Cardiac fibroblast (primary cell): ENCODE measurements at regions not wholly inside any gene's neighbourhood (a gene's known extent, or its start where the extent isn't known, plus 50 kb on each side); places are given as distances from the start of the nearest gene placed in this dataset.

Experiments used
- DNase-seq, 2 donors: peaks; one replicate each; pipeline versions ENCODE4 v3.0.0 to v3.0.0-alpha.2; 2010; ENCODE audit warnings: low read depth in 2 of 2
- H3K4me3 ChIP-seq, 2 donors: replicated peaks in 1 of 2; 1 replicate in 1 of 2; 2 replicates in 1 of 2; pipeline ENCODE4 v1.5.1; 2011; ENCODE audit warnings: low read depth in 2 of 2, low read length in 2 of 2, mild to moderate bottlenecking in 2 of 2, moderate library complexity in 1 of 2
- TF ChIP-seq, protein P1 (sequence below): IDR thresholded peaks from one replicate; pipeline ENCODE4 v1.5.1; 2011; ENCODE audit warnings: low read depth, mild to moderate bottlenecking, low read length, inconsistent platforms

DNA sequence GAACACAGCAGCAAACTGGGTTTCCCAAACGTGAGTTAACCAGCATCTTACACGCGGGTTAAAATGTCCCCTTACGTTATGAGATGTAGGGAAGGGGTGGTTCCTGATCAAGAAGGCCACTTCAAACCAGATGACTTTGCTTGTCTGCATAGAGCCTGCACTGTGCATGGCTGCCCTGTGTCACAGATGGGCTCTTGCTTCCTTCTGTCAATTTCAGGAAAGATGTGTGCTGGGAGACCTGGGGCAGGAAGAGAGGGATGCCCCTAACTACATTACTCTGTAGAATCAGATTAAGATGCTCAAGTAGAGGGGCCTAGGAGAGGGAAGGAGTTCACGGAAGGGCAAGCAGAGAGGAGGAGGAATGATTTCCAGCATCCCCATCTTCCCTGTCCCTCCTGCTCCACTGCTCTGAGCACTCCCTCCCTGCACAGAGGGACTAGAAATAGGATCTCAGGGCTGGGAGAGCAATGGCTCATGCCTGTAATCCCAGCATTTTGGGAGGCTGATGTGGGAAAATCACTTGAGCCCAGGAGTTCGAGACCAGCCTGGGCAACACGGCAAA lies 63.5 kb upstream of the ZMYND8 start:
- DNase-seq: no peak
- TF ChIP-seq, protein P1, sequence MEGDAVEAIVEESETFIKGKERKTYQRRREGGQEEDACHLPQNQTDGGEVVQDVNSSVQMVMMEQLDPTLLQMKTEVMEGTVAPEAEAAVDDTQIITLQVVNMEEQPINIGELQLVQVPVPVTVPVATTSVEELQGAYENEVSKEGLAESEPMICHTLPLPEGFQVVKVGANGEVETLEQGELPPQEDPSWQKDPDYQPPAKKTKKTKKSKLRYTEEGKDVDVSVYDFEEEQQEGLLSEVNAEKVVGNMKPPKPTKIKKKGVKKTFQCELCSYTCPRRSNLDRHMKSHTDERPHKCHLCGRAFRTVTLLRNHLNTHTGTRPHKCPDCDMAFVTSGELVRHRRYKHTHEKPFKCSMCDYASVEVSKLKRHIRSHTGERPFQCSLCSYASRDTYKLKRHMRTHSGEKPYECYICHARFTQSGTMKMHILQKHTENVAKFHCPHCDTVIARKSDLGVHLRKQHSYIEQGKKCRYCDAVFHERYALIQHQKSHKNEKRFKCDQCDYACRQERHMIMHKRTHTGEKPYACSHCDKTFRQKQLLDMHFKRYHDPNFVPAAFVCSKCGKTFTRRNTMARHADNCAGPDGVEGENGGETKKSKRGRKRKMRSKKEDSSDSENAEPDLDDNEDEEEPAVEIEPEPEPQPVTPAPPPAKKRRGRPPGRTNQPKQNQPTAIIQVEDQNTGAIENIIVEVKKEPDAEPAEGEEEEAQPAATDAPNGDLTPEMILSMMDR: no peak
- H3K4me3 ChIP-seq: no peak overlapping the region

- DNase-seq: no peak
- H3K4me3 ChIP-seq: no peak overlapping the region
- TF ChIP-seq, protein P1: no peak
These were observed 64.6 kb upstream of the ZMYND8 start for GRCh38 chr20:47421076-47421475.

DNA sequence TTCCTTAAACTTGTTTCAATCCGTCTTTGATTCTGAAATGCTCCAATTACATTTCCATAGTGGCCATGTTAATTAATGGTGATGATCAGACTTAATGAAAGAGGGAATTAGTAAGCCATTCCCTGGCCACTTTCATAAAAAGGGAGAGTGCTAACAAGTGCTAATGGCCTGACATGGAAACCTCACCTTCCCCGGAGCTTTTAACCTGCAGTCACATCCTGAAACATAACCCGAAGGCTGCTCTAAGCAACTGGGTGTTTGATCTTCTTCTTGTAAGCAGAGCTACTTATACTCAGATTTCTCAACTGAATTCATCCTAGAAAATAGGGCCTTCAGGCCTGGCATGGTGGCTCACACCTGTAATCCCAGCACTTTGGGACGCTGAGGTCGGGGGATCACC lies 67.1 kb upstream of the ZMYND8 start:
- TF ChIP-seq, protein P1: no peak
- no peak for DNase-seq
- no peak overlapping the region for H3K4me3 ChIP-seq

GRCh38 chr20:47427067-47427466 lies 70.6 kb upstream of the ZMYND8 start:
- TF ChIP-seq, protein P1: no peak
- H3K4me3 ChIP-seq: no peak overlapping the region
- no peak for DNase-seq

DNA sequence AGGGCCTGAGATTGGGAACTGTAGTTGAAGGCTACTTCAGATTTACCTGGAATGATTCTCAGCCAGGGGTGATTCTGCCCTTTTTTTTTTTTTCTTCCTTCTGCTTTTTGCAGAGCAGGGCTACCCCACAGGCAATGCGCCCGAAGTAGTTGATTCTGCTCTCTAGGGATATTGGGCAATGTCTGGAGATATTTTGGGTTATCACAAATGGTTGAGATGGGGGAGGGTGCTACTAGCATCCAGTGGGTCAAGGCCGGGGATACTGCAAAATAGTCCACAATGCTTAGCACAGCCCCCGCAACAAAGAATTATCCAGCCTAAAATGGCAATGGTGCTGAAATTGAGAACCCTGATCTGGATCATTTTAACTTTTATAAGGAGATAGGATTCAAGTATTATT lies 71.2 kb upstream of the ZMYND8 start:
- no peak overlapping the region for H3K4me3 ChIP-seq
- TF ChIP-seq, protein P1: no peak
- DNase-seq: no peak

- no peak for DNase-seq
- no peak overlapping the region for H3K4me3 ChIP-seq
- TF ChIP-seq, protein P1: no peak
These were observed 71.7 kb upstream of the ZMYND8 start for GRCh38 chr20:47428164-47428563.

GRCh38 chr20:47428851-47429336 lies 72.4 kb upstream of the ZMYND8 start:
- no peak overlapping the region for H3K4me3 ChIP-seq
- no peak for DNase-seq
- TF ChIP-seq, protein P1: no peak
